ENCODE measurements at regions not wholly inside any gene's neighbourhood (a gene's known extent, or its start where the extent isn't known, plus 50 kb on each side); places are given as distances from the start of the nearest gene placed in this dataset.

- TF ChIP-seq, protein P1, sequence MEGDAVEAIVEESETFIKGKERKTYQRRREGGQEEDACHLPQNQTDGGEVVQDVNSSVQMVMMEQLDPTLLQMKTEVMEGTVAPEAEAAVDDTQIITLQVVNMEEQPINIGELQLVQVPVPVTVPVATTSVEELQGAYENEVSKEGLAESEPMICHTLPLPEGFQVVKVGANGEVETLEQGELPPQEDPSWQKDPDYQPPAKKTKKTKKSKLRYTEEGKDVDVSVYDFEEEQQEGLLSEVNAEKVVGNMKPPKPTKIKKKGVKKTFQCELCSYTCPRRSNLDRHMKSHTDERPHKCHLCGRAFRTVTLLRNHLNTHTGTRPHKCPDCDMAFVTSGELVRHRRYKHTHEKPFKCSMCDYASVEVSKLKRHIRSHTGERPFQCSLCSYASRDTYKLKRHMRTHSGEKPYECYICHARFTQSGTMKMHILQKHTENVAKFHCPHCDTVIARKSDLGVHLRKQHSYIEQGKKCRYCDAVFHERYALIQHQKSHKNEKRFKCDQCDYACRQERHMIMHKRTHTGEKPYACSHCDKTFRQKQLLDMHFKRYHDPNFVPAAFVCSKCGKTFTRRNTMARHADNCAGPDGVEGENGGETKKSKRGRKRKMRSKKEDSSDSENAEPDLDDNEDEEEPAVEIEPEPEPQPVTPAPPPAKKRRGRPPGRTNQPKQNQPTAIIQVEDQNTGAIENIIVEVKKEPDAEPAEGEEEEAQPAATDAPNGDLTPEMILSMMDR (IDR thresholded peaks at IDR 0.05) = no peak
- TF ChIP-seq POLR2A (IDR thresholded peaks at IDR 0.05) = no peak
Observed at GRCh38 chr7:156466272-156466671, 174.3 kb upstream of the RNF32 start.

Data from thyroid gland (tissue), 4 donors.